ENCODE measurements at regions not wholly inside any gene's neighbourhood (a gene's known extent, or its start where the extent isn't known, plus 50 kb on each side); places are given as distances from the start of the nearest gene placed in this dataset.

GRCh38 chr19:46920362-46920761 is 59.6 kb downstream of the ARHGAP35 start:
- peaks cover 42% of the 10 kb centered on the region for H3K36me3 Mint-ChIP-seq
- no peaks in the 10 kb centered on the region for H3K9me3 Mint-ChIP-seq
- DNase-seq (ENCODE audit: low spot score) = no peak
- peaks cover 23% of the 10 kb centered on the region for H3K4me1 Mint-ChIP-seq
- Histone ChIP-seq H2AFZ (replicated peaks) (no peak overlapping the region), H3K9ac (no peak overlapping the region), H3K4me2 (no peak overlapping the region), H3K4me3 (no peak overlapping the region), H3K79me2 (ENCODE audit: low read depth) (peaks cover 100% of the 10 kb centered on the region), H3K36me3 (no peaks in the 10 kb centered on the region), H3K4me1 (no peaks in the 10 kb centered on the region), H4K20me1 (ENCODE audit: low read depth) (peaks cover 93% of the 10 kb centered on the region), H3K27me3 (no peaks in the 10 kb centered on the region), H3K9me3 (ENCODE audit: low read depth) (no peaks in the 10 kb centered on the region), H3F3A (ENCODE audit: low read depth) (no peaks in the 10 kb centered on the region), H3K27ac (no peak overlapping the region)
- no peak for TF ChIP-seq EZH2phosphoT487 (IDR thresholded peaks at IDR 0.05)
- no peak for TF ChIP-seq EZH2 (IDR thresholded peaks at IDR 0.05)
- TF ChIP-seq, protein P1, sequence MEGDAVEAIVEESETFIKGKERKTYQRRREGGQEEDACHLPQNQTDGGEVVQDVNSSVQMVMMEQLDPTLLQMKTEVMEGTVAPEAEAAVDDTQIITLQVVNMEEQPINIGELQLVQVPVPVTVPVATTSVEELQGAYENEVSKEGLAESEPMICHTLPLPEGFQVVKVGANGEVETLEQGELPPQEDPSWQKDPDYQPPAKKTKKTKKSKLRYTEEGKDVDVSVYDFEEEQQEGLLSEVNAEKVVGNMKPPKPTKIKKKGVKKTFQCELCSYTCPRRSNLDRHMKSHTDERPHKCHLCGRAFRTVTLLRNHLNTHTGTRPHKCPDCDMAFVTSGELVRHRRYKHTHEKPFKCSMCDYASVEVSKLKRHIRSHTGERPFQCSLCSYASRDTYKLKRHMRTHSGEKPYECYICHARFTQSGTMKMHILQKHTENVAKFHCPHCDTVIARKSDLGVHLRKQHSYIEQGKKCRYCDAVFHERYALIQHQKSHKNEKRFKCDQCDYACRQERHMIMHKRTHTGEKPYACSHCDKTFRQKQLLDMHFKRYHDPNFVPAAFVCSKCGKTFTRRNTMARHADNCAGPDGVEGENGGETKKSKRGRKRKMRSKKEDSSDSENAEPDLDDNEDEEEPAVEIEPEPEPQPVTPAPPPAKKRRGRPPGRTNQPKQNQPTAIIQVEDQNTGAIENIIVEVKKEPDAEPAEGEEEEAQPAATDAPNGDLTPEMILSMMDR (IDR thresholded peaks at IDR 0.05) = no peak
- peaks cover 3% of the 10 kb centered on the region for H3K27me3 Mint-ChIP-seq (ENCODE audit: insufficient read depth, low read depth)
- H3K27ac Mint-ChIP-seq = no peak overlapping the region
- H3K4me3 Mint-ChIP-seq = no peak overlapping the region

DNA sequence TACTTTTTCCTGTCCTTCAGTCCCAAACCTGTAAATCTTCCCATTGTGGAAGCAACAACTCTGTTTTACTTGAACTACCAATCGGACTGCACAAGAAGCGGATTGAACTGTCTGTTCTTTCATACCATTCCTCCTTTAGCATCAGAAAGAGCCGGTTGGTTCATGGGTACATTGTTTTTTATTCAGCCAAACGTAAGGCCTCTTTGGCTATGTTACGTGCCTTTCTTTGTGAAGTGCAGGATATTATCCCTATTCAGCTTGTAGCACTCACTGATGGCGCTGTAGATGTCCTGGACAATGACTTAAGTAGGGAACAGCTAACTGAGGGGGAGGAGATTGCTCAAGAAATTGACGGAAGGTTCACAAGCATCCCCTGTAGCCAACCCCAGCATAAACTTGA is 60.3 kb downstream of the ARHGAP35 start:
- no peak overlapping the region for H2AFZ ChIP-seq (replicated peaks)
- Mint-ChIP-seq H3K36me3 (peaks cover 42% of the 10 kb centered on the region), H3K27me3 (ENCODE audit: insufficient read depth, low read depth) (peaks cover 3% of the 10 kb centered on the region), H3K4me3 (no peak overlapping the region), H3K4me1 (peaks cover 25% of the 10 kb centered on the region), H3K9me3 (no peaks in the 10 kb centered on the region), H3K27ac (no peak overlapping the region)
- no peak overlapping the region for H3K4me3 ChIP-seq
- H3K36me3 ChIP-seq = no peaks in the 10 kb centered on the region
- no peak overlapping the region for H3K27ac ChIP-seq
- peaks cover 1% of the 10 kb centered on the region for H3F3A ChIP-seq (ENCODE audit: low read depth)
- TF ChIP-seq, protein P1 (IDR thresholded peaks at IDR 0.05) = no peak
- no peak for TF ChIP-seq EZH2 (IDR thresholded peaks at IDR 0.05)
- TF ChIP-seq EZH2phosphoT487 (IDR thresholded peaks at IDR 0.05) = no peak
- no peaks in the 10 kb centered on the region for H3K27me3 ChIP-seq
- H3K9ac ChIP-seq = no peak overlapping the region
- peaks cover 2% of the 10 kb centered on the region for H3K4me1 ChIP-seq
- H3K4me2 ChIP-seq = no peak overlapping the region
- H4K20me1 ChIP-seq (ENCODE audit: low read depth) = peaks cover 93% of the 10 kb centered on the region
- no peak for DNase-seq (ENCODE audit: low spot score)
- peaks cover 100% of the 10 kb centered on the region for H3K79me2 ChIP-seq (ENCODE audit: low read depth)
- H3K9me3 ChIP-seq (ENCODE audit: low read depth) = no peaks in the 10 kb centered on the region

- H3K4me2 ChIP-seq = no peak overlapping the region
- no peak overlapping the region for H3K9ac ChIP-seq
- H3K9me3 ChIP-seq (ENCODE audit: low read depth) = no peaks in the 10 kb centered on the region
- Mint-ChIP-seq H3K27me3 (ENCODE audit: insufficient read depth, low read depth) (peaks cover 3% of the 10 kb centered on the region), H3K9me3 (no peaks in the 10 kb centered on the region), H3K36me3 (peaks cover 39% of the 10 kb centered on the region), H3K27ac (no peak overlapping the region), H3K4me1 (peaks cover 36% of the 10 kb centered on the region), H3K4me3 (no peak overlapping the region)
- H3K27ac ChIP-seq = no peak overlapping the region
- H3K4me1 ChIP-seq = peaks cover 15% of the 10 kb centered on the region
- H3K79me2 ChIP-seq (ENCODE audit: low read depth) = peaks cover 100% of the 10 kb centered on the region
- no peak for DNase-seq (ENCODE audit: low spot score)
- H3K36me3 ChIP-seq = no peaks in the 10 kb centered on the region
- peaks cover 15% of the 10 kb centered on the region for H3F3A ChIP-seq (ENCODE audit: low read depth)
- TF ChIP-seq EZH2phosphoT487 (IDR thresholded peaks at IDR 0.05) (no peak), EZH2 (IDR thresholded peaks at IDR 0.05) (no peak)
- TF ChIP-seq, protein P1 (IDR thresholded peaks at IDR 0.05) = no peak
- H3K4me3 ChIP-seq = no peak overlapping the region
- H2AFZ ChIP-seq (replicated peaks) = no peak overlapping the region
- no peaks in the 10 kb centered on the region for H3K27me3 ChIP-seq
- peaks cover 93% of the 10 kb centered on the region for H4K20me1 ChIP-seq (ENCODE audit: low read depth)
Observed at GRCh38 chr19:46922465-46922864, 61.7 kb downstream of the ARHGAP35 start.

Data from neural progenitor cell (in vitro differentiated cells).